ENCODE measurements at regions not wholly inside any gene's neighbourhood (a gene's known extent, or its start where the extent isn't known, plus 50 kb on each side); places are given as distances from the start of the nearest gene placed in this dataset.

DNA sequence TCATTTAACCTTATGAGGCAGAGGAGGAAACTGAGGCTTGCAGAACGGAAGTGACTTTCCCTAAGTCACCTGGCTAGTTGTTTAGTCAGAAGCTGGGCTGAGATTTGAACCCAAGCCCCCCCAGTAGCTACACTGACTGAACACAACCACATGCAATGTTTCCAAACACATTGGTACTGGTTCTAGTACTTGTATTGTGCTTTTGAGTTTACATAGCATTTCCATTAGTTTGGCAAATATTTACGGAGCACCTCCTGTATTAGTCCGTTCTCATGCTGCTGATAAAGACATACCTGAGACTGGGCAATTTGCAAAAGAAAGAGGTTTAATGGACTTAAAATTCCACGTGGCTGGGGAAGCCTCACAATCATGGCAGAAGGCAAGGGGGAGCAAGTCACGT lies 56.3 kb upstream of the ITGA11 start:
- H3K27ac ChIP-seq: no peak overlapping the region
- peaks cover 32% of the 10 kb centered on the region for H3K27me3 ChIP-seq (ENCODE audit: insufficient read depth, low read depth)
- H2AFZ ChIP-seq: no peak overlapping the region
- H3K4me3 ChIP-seq: no peak overlapping the region
- H3K4me1 ChIP-seq (replicated peaks; ENCODE audit: insufficient read depth): no peaks in the 10 kb centered on the region
- no peak for TF ChIP-seq CTCF (conservative IDR thresholded peaks at IDR 0.05)
- no peak for TF ChIP-seq EZH2 (IDR thresholded peaks at IDR 0.05; ENCODE audit: low read depth)
- H3K79me2 ChIP-seq (ENCODE audit: low read depth): no peaks in the 10 kb centered on the region
- no peaks in the 10 kb centered on the region for H3K9me2 ChIP-seq (ENCODE audit: insufficient read depth)
- no peaks in the 10 kb centered on the region for H3K9me3 ChIP-seq (ENCODE audit: insufficient read depth, low read depth)
- no TSS peak for BruUV-seq (replicated peaks)
- no peaks in the 10 kb centered on the region for H3K36me3 ChIP-seq (ENCODE audit: low read depth)
- DNase-seq: no peak
- H3K4me2 ChIP-seq: no peak overlapping the region
- no peaks in the 10 kb centered on the region for H4K20me1 ChIP-seq (ENCODE audit: insufficient read depth)
- intact Hi-C loops (cut with micrococcal nuclease; ENCODE audit: unreplicated experiment): no loop called here
- ChIA-PET POLR2A (ENCODE audit: unreplicated experiment) (no interaction called here), CTCF (no interaction called here)
- H3F3A ChIP-seq (ENCODE audit: insufficient read depth, low read depth): no peaks in the 10 kb centered on the region

DNA sequence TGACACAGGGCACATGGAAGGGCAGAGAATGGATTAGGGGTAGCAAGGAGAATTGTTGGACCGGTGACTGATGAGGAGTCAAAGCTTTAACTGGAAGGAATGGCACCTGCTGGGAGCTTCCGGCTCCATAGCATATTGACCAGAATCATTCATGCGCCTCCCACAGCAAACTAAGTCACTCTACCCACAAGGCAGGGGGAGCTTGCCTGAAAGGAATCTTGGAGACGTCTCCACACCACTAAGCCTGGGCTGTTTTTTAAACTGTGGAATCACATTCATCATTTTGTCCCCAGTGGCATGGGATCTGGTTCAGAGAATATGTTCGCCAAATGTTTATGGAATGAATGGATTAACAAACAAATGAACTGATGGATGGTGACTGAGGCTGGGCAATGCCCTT lies 57.0 kb upstream of the ITGA11 start:
- no peaks in the 10 kb centered on the region for H3F3A ChIP-seq (ENCODE audit: insufficient read depth, low read depth)

GRCh38 chr15:68489421-68489820 lies 57.5 kb upstream of the ITGA11 start:
- CTCF ChIA-PET: no interaction called here
- no TSS peak for BruUV-seq (replicated peaks)

More for the DNA sequence above, 57.0 kb upstream of the ITGA11 start:
- no peak overlapping the region for H3K27ac ChIP-seq
- H3K9me2 ChIP-seq (ENCODE audit: insufficient read depth): no peaks in the 10 kb centered on the region
- no peak for DNase-seq
- TF ChIP-seq EZH2 (IDR thresholded peaks at IDR 0.05; ENCODE audit: low read depth) (no peak), CTCF (conservative IDR thresholded peaks at IDR 0.05) (no peak)
- no peaks in the 10 kb centered on the region for H4K20me1 ChIP-seq (ENCODE audit: insufficient read depth)
- intact Hi-C loops (cut with micrococcal nuclease; ENCODE audit: unreplicated experiment): no loop called here
- ChIA-PET POLR2A (ENCODE audit: unreplicated experiment) (no interaction called here), CTCF (no interaction called here)
- no peaks in the 10 kb centered on the region for H3K4me1 ChIP-seq (replicated peaks; ENCODE audit: insufficient read depth)
- H3K4me3 ChIP-seq: no peak overlapping the region
- H3K4me2 ChIP-seq: no peak overlapping the region
- H2AFZ ChIP-seq: no peak overlapping the region
- H3K27me3 ChIP-seq (ENCODE audit: insufficient read depth, low read depth): peaks cover 36% of the 10 kb centered on the region
- no peaks in the 10 kb centered on the region for H3K36me3 ChIP-seq (ENCODE audit: low read depth)
- no TSS peak for BruUV-seq (replicated peaks)
- no peaks in the 10 kb centered on the region for H3K79me2 ChIP-seq (ENCODE audit: low read depth)
- no peaks in the 10 kb centered on the region for H3K9me3 ChIP-seq (ENCODE audit: insufficient read depth, low read depth)

More at GRCh38 chr15:68489421-68489820, 57.5 kb upstream of the ITGA11 start:
- Histone ChIP-seq H4K20me1 (ENCODE audit: insufficient read depth) (no peaks in the 10 kb centered on the region), H3K36me3 (ENCODE audit: low read depth) (no peaks in the 10 kb centered on the region), H3K27ac (no peak overlapping the region), H2AFZ (no peak overlapping the region), H3K27me3 (ENCODE audit: insufficient read depth, low read depth) (peaks cover 38% of the 10 kb centered on the region), H3K4me2 (no peak overlapping the region), H3K9me2 (ENCODE audit: insufficient read depth) (no peaks in the 10 kb centered on the region), H3K9me3 (ENCODE audit: insufficient read depth, low read depth) (no peaks in the 10 kb centered on the region), H3F3A (ENCODE audit: insufficient read depth, low read depth) (no peaks in the 10 kb centered on the region), H3K4me3 (no peak overlapping the region), H3K4me1 (replicated peaks; ENCODE audit: insufficient read depth) (no peaks in the 10 kb centered on the region), H3K79me2 (ENCODE audit: low read depth) (no peaks in the 10 kb centered on the region)
- no peak for TF ChIP-seq CTCF (conservative IDR thresholded peaks at IDR 0.05)
- no peak for TF ChIP-seq EZH2 (IDR thresholded peaks at IDR 0.05; ENCODE audit: low read depth)
- no peak for DNase-seq
- POLR2A ChIA-PET (ENCODE audit: unreplicated experiment): no interaction called here
- intact Hi-C loops (cut with micrococcal nuclease; ENCODE audit: unreplicated experiment): no loop called here

All from PC-9 (cell line).